ENCODE measurements at regions not wholly inside any gene's neighbourhood (a gene's known extent, or its start where the extent isn't known, plus 50 kb on each side); places are given as distances from the start of the nearest gene placed in this dataset.

DNA sequence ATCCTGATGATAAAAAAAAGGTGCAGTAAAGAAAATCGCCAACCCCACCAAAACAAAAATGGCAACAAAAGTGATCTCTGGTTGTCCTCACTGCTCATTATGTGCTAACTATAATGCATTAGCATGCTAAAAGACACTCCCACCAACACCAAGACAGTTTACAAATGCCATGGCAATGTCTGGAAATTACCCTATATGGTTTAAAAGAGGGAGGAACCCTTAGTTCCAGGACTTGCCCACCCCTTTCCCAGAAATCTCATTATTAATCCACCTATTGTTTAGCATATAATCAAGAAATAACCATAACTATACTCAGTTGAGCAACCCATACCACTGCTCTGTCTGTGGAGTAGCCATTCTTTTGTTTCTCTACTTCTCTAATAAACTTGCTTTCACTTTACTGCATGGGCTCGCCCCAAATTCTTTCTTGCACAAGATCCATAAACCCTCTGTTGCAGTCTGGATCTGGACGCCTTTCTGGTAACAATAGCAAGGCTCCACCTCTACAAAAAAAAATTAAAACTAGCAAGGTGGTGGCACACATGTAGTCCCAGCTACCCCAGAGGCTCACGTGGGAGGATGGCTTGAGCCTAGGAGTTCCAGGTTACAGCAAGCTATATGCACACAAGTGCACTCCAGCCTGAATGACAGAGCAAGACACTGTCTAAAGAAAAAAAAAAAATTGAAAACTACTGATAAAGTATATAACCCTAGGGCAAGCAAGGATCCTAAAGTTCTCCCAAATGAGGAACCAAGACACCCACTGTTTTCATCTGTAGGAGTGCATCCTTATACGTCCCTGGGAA is 278.8 kb upstream of the JARID2 start:
- DNase-seq, result no peak

DNA sequence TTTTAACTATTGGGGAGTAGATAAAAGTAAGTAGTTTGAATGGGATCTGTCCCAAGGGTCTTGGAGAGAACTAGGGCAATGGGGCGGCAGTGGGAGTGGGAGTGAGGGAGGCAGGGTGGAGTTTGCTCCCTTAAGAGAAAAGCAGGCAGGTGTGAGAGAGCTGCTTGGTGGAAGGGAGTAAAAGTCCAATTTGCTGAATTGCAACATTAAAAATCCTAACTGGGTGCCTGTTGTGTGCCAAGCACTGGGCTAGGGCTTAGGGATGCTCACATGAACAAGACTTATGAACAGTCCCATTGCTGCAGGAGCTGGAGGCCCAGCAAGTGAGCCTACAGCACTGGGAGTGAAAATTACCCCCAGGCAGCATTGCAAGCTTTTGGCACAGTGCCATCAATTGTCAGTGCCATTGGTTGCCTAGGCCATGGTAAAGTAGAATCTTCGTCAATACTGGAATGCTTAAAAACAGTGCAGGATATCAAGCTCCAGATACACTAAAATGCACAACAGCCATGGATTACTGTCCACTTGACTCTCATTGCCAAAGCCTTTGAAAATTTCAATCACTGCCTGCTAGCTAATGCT is 277.7 kb upstream of the JARID2 start:
- no peak for DNase-seq

DNA sequence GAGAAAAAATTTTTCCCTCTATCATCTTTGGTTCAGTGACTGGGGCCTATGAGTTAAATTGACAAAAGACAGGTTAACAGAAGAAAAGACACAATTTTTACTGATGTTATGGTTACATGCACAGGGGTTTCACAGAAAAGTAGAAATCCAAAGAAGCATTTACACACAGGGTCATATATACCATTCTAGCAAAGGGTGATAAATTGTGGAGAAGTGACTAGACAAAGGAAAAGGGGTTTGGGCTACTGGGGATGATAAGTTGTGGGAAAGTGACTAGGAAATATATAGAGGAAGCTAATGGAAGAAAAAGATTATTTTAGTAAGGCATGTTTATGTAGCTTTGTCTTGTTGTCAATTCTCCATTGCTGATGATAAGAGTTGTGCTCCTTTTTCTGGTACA is 276.7 kb upstream of the JARID2 start:
- DNase-seq, result no peak

DNA sequence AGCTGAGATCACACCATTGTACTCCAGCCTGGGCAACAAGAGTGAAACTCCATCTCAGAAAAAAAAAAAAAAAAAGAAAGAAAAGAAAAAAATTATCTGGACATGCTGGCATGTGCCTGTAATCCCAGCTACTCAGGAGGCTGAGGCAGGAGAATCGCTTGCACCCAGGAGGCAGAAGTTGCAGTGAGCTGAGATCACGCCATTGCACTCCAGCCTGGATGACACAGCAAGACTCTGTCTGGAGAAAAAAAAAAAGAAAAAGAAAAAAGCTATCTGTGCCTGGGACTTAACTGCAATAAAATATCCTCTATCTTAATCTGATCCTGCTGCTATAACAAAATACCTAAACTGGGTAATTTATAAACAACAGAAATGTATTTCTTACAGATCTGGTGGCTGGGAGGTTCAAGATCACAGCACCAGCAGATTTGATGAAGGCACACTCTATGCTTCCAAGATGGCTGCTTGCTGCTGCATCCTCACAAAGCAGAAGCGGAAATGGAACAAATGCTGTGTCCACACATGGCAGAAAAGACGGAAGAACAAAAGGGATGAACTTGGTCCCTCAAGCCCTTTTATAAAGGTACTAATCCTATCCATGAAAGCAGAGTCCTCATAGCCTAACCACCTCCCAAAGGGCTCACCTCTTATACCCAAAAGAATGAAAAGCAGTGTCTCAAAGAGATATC is 273.3 kb upstream of the JARID2 start:
- DNase-seq, result no peak

DNA sequence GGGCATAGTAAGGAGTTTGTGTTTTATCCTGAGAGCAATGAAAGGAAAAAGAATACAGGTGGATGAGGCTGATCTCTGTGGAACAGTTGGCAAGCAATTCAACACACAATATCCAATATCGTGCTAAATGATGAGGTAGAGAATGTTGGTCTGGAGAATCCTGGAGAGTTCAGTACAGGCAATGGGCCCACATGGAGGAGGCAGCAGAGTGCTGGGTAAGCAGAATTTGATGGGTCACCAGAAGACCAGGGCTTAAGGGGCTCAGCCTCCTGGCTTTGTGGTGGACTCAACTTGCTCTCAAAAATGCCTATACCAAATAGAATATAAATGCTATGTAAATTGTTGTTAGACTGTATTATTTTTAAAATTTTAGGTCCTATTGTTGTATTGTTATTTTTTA is 271.5 kb upstream of the JARID2 start:
- no peak for DNase-seq

DNA sequence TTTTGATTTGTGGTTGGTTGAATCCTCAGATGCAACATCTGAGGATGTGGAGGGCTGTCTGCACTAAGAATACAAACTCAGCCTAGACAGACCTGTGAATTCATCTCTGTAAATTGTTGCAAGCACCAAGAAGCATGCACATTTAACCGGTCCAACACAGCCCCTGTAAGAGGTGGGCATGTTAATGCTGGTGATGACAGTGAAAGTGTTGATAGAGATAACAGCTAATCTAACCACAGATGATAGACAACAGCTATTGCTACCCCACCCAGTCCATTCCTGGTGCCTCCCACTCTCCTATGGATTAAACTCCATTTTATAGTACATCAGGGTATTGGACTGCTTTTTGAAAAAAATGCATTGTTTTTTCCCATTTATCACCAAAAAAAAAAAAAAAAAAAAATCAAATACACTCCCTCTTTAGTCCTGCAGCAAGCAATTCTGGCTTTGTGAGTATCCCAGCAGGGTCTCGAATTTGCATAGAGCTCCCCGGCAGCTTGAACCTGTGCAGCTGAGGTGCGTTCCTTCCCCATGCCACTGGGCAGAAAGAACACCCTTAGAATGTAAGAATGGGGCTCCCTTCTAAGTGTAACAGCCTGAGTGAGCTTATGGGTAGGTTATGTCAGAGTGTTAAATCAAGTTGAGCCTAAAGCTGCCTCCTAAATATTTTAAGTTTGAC is 270.9 kb upstream of the JARID2 start:
- no peak for DNase-seq

DNA sequence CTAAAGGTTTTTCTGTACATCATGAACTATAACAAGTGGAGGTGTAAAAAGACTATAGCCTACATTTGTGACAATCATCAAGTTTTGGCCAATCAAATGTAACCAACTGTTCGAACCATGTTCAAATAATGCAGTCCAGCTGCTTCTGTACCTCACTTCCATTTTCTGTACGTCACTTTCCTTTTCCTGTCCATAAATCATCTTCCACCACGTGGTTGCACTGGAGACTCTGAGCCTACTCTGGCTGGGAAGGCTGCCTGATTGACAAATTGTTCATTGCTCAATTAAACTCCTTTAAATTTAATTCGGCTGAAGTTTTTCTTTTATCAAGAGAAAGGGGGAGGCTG is 270.4 kb upstream of the JARID2 start:
- no peak for DNase-seq

DNA sequence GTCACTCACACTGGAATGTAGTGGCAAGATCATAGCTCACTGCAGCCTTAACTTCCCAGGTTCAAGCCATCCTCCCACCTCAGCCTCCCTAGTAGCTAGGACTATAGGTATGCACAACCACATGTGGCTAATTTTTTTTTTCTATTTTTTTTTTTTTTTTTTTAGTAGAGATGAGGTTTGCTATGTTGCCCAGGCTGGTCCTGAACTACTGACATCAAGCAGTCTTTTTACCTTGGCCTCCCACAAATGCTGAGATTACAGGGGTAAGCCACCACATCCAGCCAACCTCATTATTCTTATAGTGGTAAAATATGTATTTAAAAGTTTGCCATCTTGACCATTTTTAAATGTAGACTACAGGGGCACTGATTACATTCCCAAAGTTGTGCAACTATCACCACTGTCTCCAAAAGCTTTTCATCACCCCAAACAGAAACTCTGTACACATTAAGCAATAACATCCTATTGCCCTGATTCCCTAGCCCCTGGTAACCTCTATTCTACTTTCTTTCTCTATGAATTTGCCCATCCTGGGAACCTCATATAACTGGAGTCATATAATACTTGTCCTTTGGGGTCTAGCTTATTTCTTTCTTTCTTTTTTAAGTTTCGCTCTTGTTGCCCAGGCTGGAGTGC is 268.0 kb upstream of the JARID2 start:
- DNase-seq, result no peak

DNA sequence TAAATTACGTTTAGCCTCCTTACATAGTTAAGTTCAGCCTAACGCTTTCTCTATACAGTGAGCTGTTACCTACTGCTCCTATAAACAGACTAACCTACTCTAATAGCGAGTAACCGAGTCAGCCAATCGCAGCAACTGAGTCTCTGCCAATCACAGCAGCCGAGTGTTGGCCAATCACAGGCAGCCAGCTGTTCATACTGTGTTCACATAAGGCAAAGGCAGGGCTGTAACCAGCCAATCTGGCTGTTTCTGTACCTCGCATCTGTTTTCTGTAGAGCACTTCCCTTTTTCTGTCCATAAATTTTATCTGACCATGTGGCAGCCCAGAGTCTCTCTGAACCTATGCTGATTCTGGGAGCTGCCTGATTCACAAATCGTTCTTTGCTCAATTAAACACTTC is 263.9 kb upstream of the JARID2 start:
- DNase-seq, result no peak

DNA sequence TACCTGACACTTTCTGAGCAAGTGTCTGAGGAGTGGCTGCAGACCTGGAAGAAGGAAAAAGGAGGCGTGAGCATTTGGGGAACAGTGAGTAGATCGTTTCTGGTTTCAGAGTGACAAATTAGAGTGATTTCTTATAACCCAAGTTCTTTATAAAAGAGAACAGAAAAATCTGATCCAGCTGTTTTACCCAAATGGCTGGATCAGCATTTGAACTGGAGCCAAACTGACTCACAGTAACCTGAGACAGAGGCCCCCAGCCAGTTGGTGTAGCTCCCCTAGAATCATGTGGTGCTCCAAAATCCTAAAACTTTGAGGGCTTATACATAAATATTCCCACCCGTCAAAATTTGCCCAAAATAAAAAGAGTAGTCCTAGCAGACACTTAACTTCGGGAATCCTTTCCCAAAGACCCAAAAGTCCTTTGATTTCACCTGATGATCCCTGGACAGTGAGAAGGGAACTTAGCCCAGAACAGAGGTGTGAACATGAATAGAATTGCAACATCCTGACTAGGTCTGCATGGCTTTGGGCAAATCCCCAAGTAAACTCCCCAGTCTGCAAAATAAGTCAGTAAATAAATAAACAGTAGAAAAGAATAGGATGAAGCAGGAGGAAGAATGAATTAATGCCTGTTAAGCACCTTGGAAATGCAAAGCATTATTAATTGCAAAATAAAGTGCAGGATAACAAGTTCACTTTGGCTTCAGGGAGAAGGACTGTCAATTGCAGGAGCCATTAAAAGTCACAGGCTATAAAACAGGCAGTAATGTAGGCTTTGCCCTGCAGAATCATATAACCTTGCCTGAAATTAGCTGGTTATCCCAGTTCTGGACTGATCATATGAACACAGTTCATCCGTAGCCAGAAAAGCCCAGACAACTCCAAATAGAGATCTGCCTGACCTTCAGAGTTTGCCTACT is 262.0 kb upstream of the JARID2 start:
- DNase-seq, result no peak

DNA sequence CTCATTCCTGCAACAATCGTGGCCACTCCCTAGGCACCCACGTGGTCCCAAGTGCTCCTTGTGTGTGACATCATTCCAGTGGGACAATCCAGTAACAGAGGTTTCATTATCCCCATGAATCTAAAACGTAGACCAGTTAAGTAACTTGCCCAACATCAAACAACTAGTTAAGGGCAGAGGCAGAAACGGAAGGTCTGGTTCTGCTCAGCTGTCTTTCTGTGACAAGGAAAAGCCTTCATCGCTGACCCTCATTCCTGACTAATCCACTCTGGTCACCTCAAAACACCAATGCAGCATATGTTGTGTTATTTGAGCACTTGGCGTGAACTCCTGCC is 261.4 kb upstream of the JARID2 start:
- no peak for DNase-seq

DNA sequence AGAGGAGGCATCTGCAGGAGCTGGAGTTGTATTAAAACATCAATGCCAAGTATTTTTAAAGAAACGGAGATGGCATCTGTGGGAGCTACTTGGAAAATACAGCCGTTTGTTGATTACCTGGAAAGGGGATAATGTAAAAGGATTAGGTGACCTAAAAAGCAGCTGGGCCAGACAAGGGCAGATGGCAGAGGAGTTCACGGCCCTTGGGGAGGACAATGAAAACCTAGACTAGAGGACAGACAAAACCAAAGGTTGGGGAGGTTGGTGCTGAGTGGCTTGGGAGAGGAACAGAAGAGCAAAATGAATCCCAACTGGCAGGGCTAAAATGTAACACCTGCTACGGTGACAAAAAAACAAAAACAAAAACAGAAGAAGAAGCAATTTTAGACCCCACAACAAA is 260.5 kb upstream of the JARID2 start:
- DNase-seq, result no peak

DNA sequence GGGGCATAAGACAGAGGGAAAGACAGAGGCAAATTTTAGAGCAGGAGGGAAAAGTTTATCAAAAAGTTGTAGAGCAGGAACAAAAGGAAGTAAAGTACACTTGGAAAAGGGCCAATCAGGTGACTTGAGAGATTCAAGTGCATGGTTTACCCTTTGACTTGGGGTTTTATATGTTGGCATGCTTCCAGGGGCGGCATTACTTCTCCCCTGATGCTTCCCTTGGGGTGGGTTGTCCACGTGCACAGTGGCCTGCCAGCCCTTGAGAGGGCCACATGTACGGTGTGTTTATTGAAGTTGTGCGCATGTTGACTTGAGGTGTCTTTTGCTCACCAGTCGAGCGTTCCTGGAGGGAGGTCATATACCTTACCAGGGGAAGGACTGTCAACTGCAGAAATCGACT is 259.5 kb upstream of the JARID2 start:
- DNase-seq, result no peak

DNA sequence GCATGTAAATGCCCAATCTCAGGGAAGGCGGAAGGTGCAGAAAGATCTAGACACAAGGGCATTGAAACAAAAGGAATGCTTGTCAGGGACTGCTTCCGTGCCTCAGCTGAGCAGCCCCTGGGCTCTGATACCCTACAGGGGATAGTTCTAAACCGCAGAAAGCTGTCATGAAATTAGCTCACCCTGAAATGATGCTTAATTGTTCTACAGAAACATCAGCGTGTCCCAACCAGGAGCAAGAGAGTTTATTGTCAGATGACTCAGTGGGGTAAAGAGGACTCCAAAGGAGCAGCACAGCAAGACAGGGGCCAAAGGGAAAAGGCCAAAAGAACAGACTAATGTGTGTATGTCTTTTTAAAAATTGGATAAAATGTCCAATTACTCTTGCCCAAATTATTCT is 258.4 kb upstream of the JARID2 start:
- no peak for DNase-seq

DNA sequence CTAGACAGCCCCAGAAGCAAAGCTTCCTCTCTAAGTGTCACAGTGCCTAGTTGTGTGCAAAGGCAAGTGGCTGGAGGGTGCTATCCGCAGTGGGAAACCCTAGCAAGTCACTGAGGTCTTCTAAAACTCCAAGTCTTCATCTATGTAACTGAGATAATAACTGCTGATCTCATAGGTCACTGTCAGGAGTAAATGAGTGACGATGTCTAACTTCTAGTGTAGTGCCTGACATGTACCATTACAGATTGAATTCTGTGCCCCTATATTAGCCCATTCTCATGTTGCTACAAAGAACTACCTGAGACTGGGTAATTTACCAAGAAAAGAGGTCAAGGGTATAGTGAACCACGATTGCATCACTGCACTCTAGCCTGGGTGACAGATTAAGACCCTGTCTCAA is 253.5 kb upstream of the JARID2 start:
- DNase-seq, result no peak

DNA sequence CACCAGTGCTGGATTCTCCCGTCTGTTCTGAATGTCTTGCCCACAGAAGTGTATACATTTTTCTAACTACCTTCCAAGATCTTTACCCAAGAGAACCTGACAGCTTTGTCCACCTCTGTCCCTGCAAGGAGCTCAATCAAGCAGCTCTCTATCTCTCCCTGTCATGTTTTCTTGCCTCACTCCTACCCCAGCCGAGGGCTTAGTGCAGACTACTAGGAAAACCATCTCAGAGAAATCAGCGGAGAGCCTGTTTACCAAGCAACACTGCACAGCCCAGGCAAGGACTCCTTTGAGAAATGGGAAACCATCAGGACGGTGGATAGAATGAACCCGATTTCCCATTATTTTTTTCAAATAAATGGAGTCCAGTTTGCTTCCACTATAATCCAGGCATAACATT is 250.7 kb upstream of the JARID2 start:
- no peak for DNase-seq

DNA sequence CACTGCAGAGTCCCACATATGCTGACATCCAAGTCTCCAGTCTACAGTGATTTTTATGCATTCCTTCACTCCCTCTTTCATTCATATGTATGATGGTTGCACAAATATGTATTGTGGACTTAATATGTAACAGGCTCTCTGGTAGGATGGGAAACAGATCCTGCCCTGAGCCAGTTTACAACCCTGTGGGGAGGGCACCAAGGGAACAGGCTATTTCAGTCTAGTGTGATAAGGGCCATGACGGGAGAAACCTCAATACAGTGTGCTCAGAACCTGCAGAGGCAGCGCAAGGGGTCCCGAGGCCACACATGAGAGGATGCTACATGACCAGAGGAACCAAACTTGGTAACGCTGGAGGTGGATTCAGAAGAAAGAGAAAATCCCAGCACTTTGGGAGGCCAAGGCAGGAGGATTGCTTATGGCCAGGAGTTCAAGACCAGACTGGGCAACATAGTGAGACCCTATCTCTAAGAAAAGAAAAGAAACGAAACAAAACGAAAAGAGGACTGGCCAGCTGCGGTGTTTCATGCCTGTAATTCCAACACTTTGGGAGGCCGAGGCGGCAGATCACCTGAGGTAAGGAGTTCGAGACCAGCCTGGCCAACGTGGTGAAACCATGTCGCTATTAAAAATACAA is 249.8 kb upstream of the JARID2 start:
- DNase-seq, result no peak

DNA sequence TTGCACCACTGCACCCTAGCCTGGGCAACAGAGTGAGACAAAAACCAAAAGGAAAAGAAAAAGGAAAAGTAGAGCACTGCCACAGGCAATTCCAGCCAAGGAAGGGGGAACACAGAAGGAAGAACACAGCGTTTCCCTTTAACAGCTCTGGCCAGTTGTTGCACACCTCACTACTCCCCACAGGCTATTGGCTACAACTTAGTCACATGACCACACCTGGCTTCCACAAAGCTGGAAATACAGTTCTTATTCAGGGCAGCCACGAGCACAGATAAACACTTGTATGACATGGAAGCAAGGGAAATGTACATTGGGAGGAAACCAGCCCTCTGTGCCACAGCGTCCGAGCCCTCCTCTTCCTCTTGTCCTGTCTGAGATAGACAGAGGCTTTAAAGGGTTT is 249.0 kb upstream of the JARID2 start:
- DNase-seq, result no peak

DNA sequence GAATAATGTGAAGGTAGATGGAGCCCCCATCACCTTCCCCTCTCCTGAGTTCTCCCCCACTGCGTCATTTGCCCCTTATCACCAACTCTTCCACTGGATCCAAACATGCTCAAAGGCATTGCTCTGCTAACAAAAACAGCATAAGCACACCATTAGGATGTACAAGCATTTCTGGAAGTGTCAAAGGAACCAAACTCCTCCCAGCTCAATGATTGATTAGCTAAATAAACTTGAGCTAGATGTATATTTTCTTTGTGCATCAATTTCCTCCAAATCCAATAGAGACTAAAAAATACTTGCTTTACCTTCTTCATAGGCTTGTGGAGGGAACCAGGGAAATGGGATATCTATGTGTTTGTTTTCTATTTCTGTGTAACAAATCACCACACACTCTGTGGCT is 248.4 kb upstream of the JARID2 start:
- DNase-seq, result no peak

DNA sequence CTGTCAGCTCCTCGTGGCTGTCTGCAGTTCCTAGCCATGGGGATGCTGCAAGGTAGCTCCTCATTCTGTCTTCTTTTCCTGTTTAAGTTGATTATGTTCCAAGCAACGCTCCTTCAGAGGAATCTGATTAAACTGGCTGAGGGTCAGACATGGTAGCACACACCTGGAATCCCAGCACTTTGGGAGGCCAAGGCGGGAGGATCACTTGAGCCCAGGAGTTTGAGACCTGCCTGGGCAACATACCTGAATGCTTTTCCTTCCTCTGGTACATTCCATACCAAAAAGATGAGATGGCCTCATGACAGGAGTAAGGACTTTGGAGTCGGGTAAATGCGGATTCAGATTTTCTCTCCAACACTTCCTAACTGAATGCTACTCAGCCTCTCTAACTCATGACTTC is 246.8 kb upstream of the JARID2 start:
- DNase-seq, result no peak

DNA sequence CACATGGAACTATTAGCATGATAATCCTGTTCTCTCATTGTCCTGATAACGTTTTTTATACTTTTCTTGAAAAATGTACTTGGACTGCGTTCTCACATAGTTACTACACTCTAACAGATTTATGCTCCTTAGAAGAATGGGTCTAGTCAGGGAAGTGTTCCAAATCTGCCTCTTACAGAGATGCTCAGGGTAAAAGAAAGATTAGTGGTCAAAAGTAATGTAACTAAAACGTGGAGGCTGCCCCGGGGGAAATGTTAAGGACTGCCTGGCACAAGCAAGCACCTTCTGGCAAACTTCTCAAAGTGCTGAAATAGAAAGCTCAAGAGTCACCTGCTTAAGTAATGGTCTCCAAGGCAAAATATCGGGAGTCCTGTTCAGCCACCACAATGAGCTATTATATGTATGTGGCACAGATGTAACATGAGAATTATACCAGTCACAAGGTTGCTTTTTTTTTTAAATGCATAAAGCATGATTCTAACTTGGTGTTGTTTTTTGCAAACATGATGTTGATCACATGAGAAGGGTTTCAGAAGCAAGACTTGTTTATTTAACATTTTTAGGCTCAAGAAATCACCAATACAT is 244.5 kb upstream of the JARID2 start:
- no peak for DNase-seq

DNA sequence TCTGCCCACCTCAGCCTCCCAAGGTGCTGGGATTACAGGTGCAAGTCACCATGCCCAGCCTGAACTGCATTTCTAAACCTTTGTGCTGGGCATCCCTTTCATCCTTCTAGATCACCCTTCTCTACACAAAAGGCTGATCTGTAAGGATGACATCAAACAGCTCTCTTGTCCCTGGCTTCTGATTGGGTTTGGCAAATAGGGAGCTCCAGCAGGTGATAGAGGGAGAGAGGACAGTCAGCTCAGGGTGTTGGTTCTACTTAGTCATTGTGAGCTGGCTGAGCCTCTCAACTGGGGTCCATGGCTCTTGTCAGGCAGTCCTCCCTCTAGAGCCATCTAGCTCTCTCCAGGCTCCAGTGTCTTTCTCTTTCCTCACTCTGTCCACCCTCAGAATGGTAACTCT is 237.6 kb upstream of the JARID2 start:
- DNase-seq, result no peak
